Caco-2 (cell line): ENCODE measurements at regions not wholly inside any gene's neighbourhood (a gene's known extent, or its start where the extent isn't known, plus 50 kb on each side); places are given as distances from the start of the nearest gene placed in this dataset.
A peak's percentile ranks its signal among the peaks of the same experiment; 100 is the strongest.
"Not testable (repeated sequence)": the region's sequence is repeated elsewhere in the genome, so short reads cannot be mapped to it uniquely, and the experiment has no call there.

Experiments
- BruUV-seq: library from RNA; stranded (reverse); fragments of 400-500 nt; replicated peaks from 2 replicates; lab custom pipeline; 2021; lab: Mats Ljungman, UMichigan
- CTCF ChIA-PET: fragments of 300-600 bp; sonication (Branson Sonifier 250); formaldehyde crosslinking; loops from one replicate; lab custom pipeline; 2022; ENCODE audit warnings: antibody characterized with exemption; lab: Charles Lee
- POLR2A ChIA-PET: fragments of 300-600 bp; sonication (Branson Sonifier 250); formaldehyde crosslinking; loops from one replicate; lab custom pipeline; 2022; ENCODE audit warnings: antibody characterized with exemption; lab: Charles Lee
- DNase-seq, 2 experiments: peaks; one replicate each; pipeline versions ENCODE4 v3.0.0 to v3.0.0-alpha.2; 2020 to 2022
- H3K27me3 ChIP-seq: replicated peaks from 2 replicates; pipeline ENCODE4 v1.6.0; 2011; ENCODE audit warnings: low read length; ENCODE audit not compliant: control insufficient read depth, insufficient read depth
- H3K36me3 ChIP-seq: 2 replicates; pipeline ENCODE4 v1.5.1; 2011; ENCODE audit warnings: low read length; ENCODE audit not compliant: control insufficient read depth, insufficient read depth
- H3K4me1 ChIP-seq: fragments of 250-450 bp; sonication (Bioruptor Pico); 2 replicates; pipeline ENCODE4 v1.5.1; 2020; ENCODE audit warnings: mild to moderate bottlenecking
- H3K4me3 ChIP-seq: 2 replicates; pipeline ENCODE4 v1.5.1; 2011; ENCODE audit warnings: low read depth, mild to moderate bottlenecking, control low read depth, low read length
- H3K9me3 ChIP-seq: fragments of 250-450 bp; sonication (Bioruptor Pico); 2 replicates; pipeline ENCODE4 v1.5.1; 2020; ENCODE audit warnings: mild to moderate bottlenecking, moderate library complexity
- H3K27ac Mint-ChIP-seq: one replicate; pipeline ENCODE4 v1.8.0; 2022; ENCODE audit warnings: mixed read lengths; ENCODE audit not compliant: unreplicated experiment
- H3K27me3 Mint-ChIP-seq: one replicate; pipeline ENCODE4 v1.8.0; 2022; ENCODE audit warnings: mixed read lengths; ENCODE audit not compliant: insufficient read depth, unreplicated experiment
- H3K36me3 Mint-ChIP-seq: one replicate; pipeline ENCODE4 v1.8.0; 2022; ENCODE audit warnings: mild to moderate bottlenecking, mixed read lengths; ENCODE audit not compliant: insufficient read depth, unreplicated experiment
- H3K4me1 Mint-ChIP-seq: one replicate; pipeline ENCODE4 v1.8.0; 2022; ENCODE audit warnings: low read depth, mixed read lengths; ENCODE audit not compliant: unreplicated experiment
- H3K4me3 Mint-ChIP-seq: one replicate; pipeline ENCODE4 v1.8.0; 2022; ENCODE audit warnings: mild to moderate bottlenecking, moderate library complexity, mixed read lengths; ENCODE audit not compliant: unreplicated experiment
- H3K9me3 Mint-ChIP-seq: one replicate; pipeline ENCODE4 v1.8.0; 2022; ENCODE audit warnings: mixed read lengths; ENCODE audit not compliant: unreplicated experiment
- CTCF ChIP-seq, 2 experiments: fragments of 200-600 bp in 1 of 2; IDR thresholded peaks; 1 replicate in 1 of 2; 2 replicates in 1 of 2; pipeline versions ENCODE4 v1.5.1 to v1.8.0; 2011 to 2022; ENCODE audit warnings: antibody characterized with exemption in 1 of 2, control low read depth in 1 of 2, inconsistent platforms in 1 of 2, low read depth in 1 of 2, low read length in 1 of 2, mild to moderate bottlenecking in 1 of 2, moderate library complexity in 1 of 2; ENCODE audit not compliant: insufficient read depth in 1 of 2, severe bottlenecking in 1 of 2, unreplicated experiment in 1 of 2
- intact Hi-C: fragments of 100-400 bp; cut with micrococcal nuclease; formaldehyde crosslinking; loops from one replicate; pipeline ENCODE4 v1.10.0; 2022; ENCODE audit not compliant: unreplicated experiment

- intact Hi-C loops, result loop anchor here (1.0 kb wide), 1 partner anchor 291 kb away; no protein-coding TSS in a partner anchor
- no TSS peak for BruUV-seq
- Histone ChIP-seq H3K27me3 (no peaks in the 10 kb centered on the region), H3K9me3 (no peaks in the 10 kb centered on the region), H3K4me1 (no peaks in the 10 kb centered on the region), H3K36me3 (no peaks in the 10 kb centered on the region), H3K4me3 (no peak overlapping the region)
- H3K36me3 Mint-ChIP-seq, result no peaks in the 10 kb centered on the region
- H3K4me3 Mint-ChIP-seq, result no peak overlapping the region
- POLR2A ChIA-PET, result no interaction called here
- H3K4me1 Mint-ChIP-seq, result no peaks in the 10 kb centered on the region
- TF ChIP-seq CTCF (IDR thresholded peaks at IDR 0.05; ENCODE audit: insufficient read depth in 1 of 2, low read depth in 1 of 2, low read length in 1 of 2, severe bottlenecking in 1 of 2, unreplicated experiment in 1 of 2), result peak in 1 of 2 experiments; percentile 4
- H3K27me3 Mint-ChIP-seq, result no peaks in the 10 kb centered on the region
- CTCF ChIA-PET, result no interaction called here
- DNase-seq, result no peak
- peaks cover 3% of the 10 kb centered on the region for H3K9me3 Mint-ChIP-seq
- H3K27ac Mint-ChIP-seq, result no peak overlapping the region
These were observed 273.0 kb upstream of the STXBP5 start for GRCh38 chr6:146931214-146931613.

GRCh38 chr6:146937316-146937715, 266.9 kb upstream of the STXBP5 start:
- Mint-ChIP-seq H3K27ac (no peak overlapping the region), H3K4me1 (no peaks in the 10 kb centered on the region), H3K9me3 (peaks cover 26% of the 10 kb centered on the region), H3K4me3 (no peak overlapping the region), H3K36me3 (no peaks in the 10 kb centered on the region), H3K27me3 (no peaks in the 10 kb centered on the region)
- Histone ChIP-seq H3K27me3 (no peaks in the 10 kb centered on the region), H3K36me3 (no peaks in the 10 kb centered on the region), H3K9me3 (no peaks in the 10 kb centered on the region), H3K4me3 (no peak overlapping the region), H3K4me1 (no peaks in the 10 kb centered on the region)
- BruUV-seq, result no TSS peak
- DNase-seq, result no peak
- TF ChIP-seq CTCF (IDR thresholded peaks at IDR 0.05; ENCODE audit: insufficient read depth in 1 of 2, low read depth in 1 of 2, low read length in 1 of 2, severe bottlenecking in 1 of 2, unreplicated experiment in 1 of 2), result no peak
- ChIA-PET CTCF (no interaction called here), POLR2A (no interaction called here)
- intact Hi-C loops, result no loop called here

GRCh38 chr6:146938266-146938665, 266.0 kb upstream of the STXBP5 start:
- TF ChIP-seq CTCF (IDR thresholded peaks at IDR 0.05; ENCODE audit: insufficient read depth in 1 of 2, low read depth in 1 of 2, low read length in 1 of 2, severe bottlenecking in 1 of 2, unreplicated experiment in 1 of 2), result no peak
- POLR2A ChIA-PET, result no interaction called here
- Mint-ChIP-seq H3K4me1 (no peaks in the 10 kb centered on the region), H3K27ac (no peak overlapping the region), H3K27me3 (no peaks in the 10 kb centered on the region), H3K4me3 (no peak overlapping the region), H3K9me3 (peaks cover 28% of the 10 kb centered on the region), H3K36me3 (no peaks in the 10 kb centered on the region)
- H3K4me3 ChIP-seq, result no peak overlapping the region
- CTCF ChIA-PET, result no interaction called here
- DNase-seq, result no peak
- no peaks in the 10 kb centered on the region for H3K4me1 ChIP-seq
- no peaks in the 10 kb centered on the region for H3K9me3 ChIP-seq
- no peaks in the 10 kb centered on the region for H3K27me3 ChIP-seq
- H3K36me3 ChIP-seq, result no peaks in the 10 kb centered on the region
- no TSS peak for BruUV-seq
- intact Hi-C loops, result no loop called here

GRCh38 chr6:146939456-146939855, 264.8 kb upstream of the STXBP5 start:
- H3K9me3 ChIP-seq, H3K4me3 ChIP-seq, H3K4me1 Mint-ChIP-seq, H3K4me1 ChIP-seq, BruUV-seq, CTCF ChIA-PET, H3K4me3 Mint-ChIP-seq, H3K27me3 Mint-ChIP-seq, H3K27ac Mint-ChIP-seq, DNase-seq, intact Hi-C loops, POLR2A ChIA-PET, H3K27me3 ChIP-seq, H3K36me3 ChIP-seq, H3K36me3 Mint-ChIP-seq: not testable (repeated sequence)
- H3K9me3 Mint-ChIP-seq, result peaks cover 28% of the 10 kb centered on the region
